Breast epithelium (tissue), 4 donors: ENCODE measurements at regions not wholly inside any gene's neighbourhood (a gene's known extent, or its start where the extent isn't known, plus 50 kb on each side); places are given as distances from the start of the nearest gene placed in this dataset.

ENCODE experiments used
- DNase-seq, 2 donors: peaks; one replicate each; pipeline ENCODE4 v3.0.0-alpha.2; 2019; ENCODE audit warnings: low spot score in 2 of 2
- H3K27ac ChIP-seq, 2 donors: fragments of 200-600 bp; sonication (generic) in 1 of 2; one replicate each; pipeline ENCODE4 v1.5.1; 2016 to 2019; ENCODE audit warnings: mild to moderate bottlenecking in 1 of 2
- H3K27me3 ChIP-seq, 2 donors: fragments of 200-600 bp; sonication (generic) in 1 of 2; one replicate each; pipeline versions ENCODE4 v1.5.1 to v1.6.0; 2017 to 2019; ENCODE audit warnings: control low read depth in 1 of 2, mild to moderate bottlenecking in 1 of 2
- H3K36me3 ChIP-seq: fragments of 200-600 bp; one replicate; pipeline ENCODE4 v1.5.1; 2019
- H3K4me1 ChIP-seq, 2 donors: fragments of 200-600 bp; sonication (generic); one replicate each; pipeline ENCODE4 v1.5.1; 2016 to 2019; ENCODE audit warnings: control low read depth in 1 of 2
- H3K4me3 ChIP-seq, 3 donors: fragments of 200-600 bp; sonication (generic); 1 replicate in 2 of 3; 2 replicates in 1 of 3; pipeline ENCODE4 v1.5.1; 2016 to 2019; ENCODE audit warnings: mild to moderate bottlenecking in 3 of 3, moderate library complexity in 2 of 3
- H3K9me3 ChIP-seq, 2 donors: fragments of 200-600 bp; sonication (generic) in 1 of 2; one replicate each; pipeline ENCODE4 v1.5.1; 2016 to 2019; ENCODE audit warnings: control low read depth in 1 of 2
- POLR2A ChIP-seq: fragments of 450-650 bp; IDR thresholded peaks from one replicate; pipeline ENCODE4 v1.6.1; 2016; ENCODE audit warnings: antibody characterized with exemption, mild to moderate bottlenecking, moderate library complexity
- POLR2AphosphoS5 ChIP-seq, 3 donors: sonication (generic); formaldehyde crosslinking; IDR thresholded peaks; one replicate each; pipeline ENCODE4 v1.6.1; 2017; ENCODE audit warnings: antibody characterized with exemption in 3 of 3
- intact Hi-C: fragments of 100-400 bp; cut with DNase I; formaldehyde crosslinking; loops from one replicate; pipeline ENCODE4 v1.15.1; 2023; ENCODE audit warnings: low total_unique reads
- TF ChIP-seq, protein P1 (sequence below), 3 donors: fragments of 450-650 bp; IDR thresholded peaks; one replicate each; pipeline ENCODE4 v1.5.1; 2016 to 2017; ENCODE audit warnings: antibody characterized with exemption in 3 of 3, mild to moderate bottlenecking in 3 of 3, moderate library complexity in 3 of 3

DNA sequence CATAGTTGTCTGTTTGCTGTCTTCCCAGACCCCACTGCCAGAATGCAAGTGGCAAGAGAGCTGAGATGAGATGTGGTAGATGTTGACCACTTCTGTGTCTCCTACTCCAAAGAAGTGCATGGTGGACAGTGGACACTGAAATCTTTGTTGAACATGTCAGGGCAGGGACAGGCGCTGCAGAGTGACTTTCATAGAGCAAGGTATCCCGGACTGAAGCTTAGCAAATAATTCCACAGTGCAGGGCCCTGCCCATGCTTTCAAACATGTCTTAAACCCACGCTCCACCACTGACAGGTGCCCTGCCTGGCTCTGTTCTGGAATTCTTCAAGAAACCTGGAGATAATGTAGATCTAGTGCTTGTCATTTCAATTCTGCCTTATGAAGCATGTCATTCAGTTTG is 470.5 kb upstream of the ID2 start:
- no peaks in the 10 kb centered on the region for H3K4me1 ChIP-seq
- intact Hi-C loops, result no loop called here
- no peak overlapping the region for H3K27ac ChIP-seq

DNA sequence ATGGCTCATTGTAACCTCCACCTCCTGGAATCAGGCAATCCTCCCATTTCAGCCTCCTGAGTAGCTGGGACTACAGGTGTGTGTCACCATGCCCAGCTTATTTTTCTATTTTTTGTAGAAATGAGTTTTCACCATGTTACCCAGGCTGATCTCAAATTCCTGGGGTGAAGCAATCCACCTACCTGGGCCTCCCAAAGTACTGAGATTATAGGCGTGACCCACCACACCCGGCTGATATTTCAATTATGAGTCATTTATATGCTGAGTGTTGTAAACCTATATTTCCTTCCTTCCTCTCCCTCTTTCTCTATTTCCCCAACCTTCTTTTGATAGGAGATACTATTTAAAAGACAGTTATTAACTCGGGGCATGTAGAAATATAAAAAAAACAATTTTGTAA is 469.6 kb upstream of the ID2 start:
- no peak for TF ChIP-seq POLR2AphosphoS5 (IDR thresholded peaks at IDR 0.05)
- TF ChIP-seq, protein P1, sequence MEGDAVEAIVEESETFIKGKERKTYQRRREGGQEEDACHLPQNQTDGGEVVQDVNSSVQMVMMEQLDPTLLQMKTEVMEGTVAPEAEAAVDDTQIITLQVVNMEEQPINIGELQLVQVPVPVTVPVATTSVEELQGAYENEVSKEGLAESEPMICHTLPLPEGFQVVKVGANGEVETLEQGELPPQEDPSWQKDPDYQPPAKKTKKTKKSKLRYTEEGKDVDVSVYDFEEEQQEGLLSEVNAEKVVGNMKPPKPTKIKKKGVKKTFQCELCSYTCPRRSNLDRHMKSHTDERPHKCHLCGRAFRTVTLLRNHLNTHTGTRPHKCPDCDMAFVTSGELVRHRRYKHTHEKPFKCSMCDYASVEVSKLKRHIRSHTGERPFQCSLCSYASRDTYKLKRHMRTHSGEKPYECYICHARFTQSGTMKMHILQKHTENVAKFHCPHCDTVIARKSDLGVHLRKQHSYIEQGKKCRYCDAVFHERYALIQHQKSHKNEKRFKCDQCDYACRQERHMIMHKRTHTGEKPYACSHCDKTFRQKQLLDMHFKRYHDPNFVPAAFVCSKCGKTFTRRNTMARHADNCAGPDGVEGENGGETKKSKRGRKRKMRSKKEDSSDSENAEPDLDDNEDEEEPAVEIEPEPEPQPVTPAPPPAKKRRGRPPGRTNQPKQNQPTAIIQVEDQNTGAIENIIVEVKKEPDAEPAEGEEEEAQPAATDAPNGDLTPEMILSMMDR (IDR thresholded peaks at IDR 0.05), result no peak
- TF ChIP-seq POLR2A, result no peak
- H3K27me3 ChIP-seq, result no peaks in the 10 kb centered on the region
- H3K36me3 ChIP-seq, result no peaks in the 10 kb centered on the region
- no peaks in the 10 kb centered on the region for H3K4me1 ChIP-seq
- DNase-seq, result no peak
- peaks cover 4 to 6% of the 10 kb centered on the region in 2 donors for H3K9me3 ChIP-seq
- H3K4me3 ChIP-seq, result no peak overlapping the region
- intact Hi-C loops, result no loop called here
- no peak overlapping the region for H3K27ac ChIP-seq

More for the DNA sequence above, 470.5 kb upstream of the ID2 start:
- TF ChIP-seq, protein P1 (IDR thresholded peaks at IDR 0.05), result no peak
- TF ChIP-seq POLR2AphosphoS5 (IDR thresholded peaks at IDR 0.05) (no peak), POLR2A (no peak)
- Histone ChIP-seq H3K9me3 (peaks cover 4 to 7% of the 10 kb centered on the region in 2 donors), H3K27me3 (no peaks in the 10 kb centered on the region), H3K4me3 (no peak overlapping the region), H3K36me3 (no peaks in the 10 kb centered on the region)
- DNase-seq, result no peak

DNA sequence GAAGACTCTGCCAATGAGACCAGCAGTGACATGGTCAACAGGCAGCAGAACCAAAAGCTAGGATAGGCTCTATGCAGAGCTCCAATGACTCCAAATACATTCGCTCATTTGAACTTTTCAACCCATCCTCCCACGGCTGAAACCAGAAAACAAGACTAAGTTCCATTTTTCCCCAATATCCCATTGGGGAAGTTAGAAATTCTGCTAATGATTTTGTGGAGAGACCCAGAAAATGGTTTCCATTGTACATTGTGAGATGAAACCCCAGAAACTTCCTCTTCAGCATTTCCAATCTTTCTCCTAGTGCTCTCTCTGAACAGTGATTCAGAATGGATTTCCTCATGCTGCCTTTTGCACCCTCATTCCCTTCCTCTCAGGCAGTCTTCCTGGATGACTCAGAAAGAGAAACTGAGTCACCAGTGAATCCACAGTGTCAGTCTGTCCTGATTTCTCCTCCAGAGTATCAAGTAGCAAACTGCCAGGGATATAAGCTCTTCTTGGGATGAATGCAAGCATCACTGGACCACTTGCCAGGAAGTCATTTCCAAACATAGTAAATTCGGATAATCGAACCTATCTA is 467.7 kb upstream of the ID2 start:
- no peak overlapping the region for H3K27ac ChIP-seq
- intact Hi-C loops, result no loop called here

DNA sequence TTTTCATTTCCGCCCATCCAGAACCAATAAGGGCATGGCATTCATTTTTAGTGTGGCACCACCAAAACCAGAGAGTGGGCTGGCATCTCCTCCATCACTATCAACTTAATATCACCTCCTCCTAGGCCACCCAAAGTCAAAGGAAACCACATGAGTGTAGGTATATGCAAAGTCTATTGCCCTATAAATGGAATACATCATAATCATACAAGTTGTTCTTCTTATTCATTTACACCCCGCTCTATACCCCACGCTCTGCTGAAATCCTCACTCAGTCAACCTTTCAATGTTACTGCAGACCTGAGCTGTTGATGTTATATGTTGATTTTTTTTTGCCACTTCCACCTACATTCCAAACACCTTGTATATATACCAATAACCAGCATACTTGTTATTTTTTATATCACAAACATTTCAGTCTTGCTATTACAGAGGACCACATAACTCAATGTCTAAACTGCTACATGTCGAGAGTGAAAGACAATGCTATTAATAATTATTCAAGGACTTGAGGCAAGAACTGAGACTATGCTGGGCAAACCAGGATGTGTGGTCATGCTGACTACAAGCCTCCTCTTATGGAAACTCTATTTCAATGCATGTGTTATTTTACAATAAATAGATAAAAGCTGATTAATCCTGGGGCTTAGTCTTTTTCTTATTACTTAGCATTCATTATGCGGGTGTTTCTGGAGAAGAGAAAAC is 466.5 kb upstream of the ID2 start:
- Histone ChIP-seq H3K4me1 (no peaks in the 10 kb centered on the region), H3K27ac (no peak overlapping the region), H3K9me3 (no peaks in the 10 kb centered on the region), H3K27me3 (no peaks in the 10 kb centered on the region), H3K36me3 (no peaks in the 10 kb centered on the region), H3K4me3 (no peak overlapping the region)
- no peak for DNase-seq
- intact Hi-C loops, result no loop called here
- TF ChIP-seq POLR2AphosphoS5 (IDR thresholded peaks at IDR 0.05) (no peak), POLR2A (no peak)
- TF ChIP-seq, protein P1 (IDR thresholded peaks at IDR 0.05), result no peak

More for the DNA sequence above, 467.7 kb upstream of the ID2 start:
- no peak overlapping the region for H3K4me3 ChIP-seq
- DNase-seq, result no peak
- H3K9me3 ChIP-seq, result no peaks in the 10 kb centered on the region
- TF ChIP-seq POLR2AphosphoS5 (IDR thresholded peaks at IDR 0.05) (no peak), POLR2A (no peak)
- TF ChIP-seq, protein P1 (IDR thresholded peaks at IDR 0.05), result no peak
- no peaks in the 10 kb centered on the region for H3K36me3 ChIP-seq
- H3K4me1 ChIP-seq, result no peaks in the 10 kb centered on the region
- no peaks in the 10 kb centered on the region for H3K27me3 ChIP-seq

DNA sequence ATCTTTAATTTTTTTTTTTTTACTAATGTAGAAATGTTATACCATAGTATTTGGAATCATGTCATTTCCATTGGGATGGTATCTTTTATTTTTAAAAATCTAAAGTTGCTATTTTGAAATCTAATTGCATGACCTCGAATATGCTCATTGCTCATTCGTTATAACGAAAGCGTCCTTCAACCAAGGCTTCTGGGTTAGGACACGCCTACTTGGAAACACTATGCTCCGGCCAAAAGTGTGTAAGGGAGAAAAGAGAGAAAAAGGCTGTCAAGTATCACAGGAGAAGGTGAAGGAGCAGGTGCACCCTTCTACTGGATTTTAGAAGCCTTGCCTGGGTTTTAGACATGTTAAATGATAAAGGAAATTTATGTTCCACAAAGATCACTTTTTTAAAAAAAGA is 465.9 kb upstream of the ID2 start:
- H3K4me1 ChIP-seq, result no peaks in the 10 kb centered on the region
- no peaks in the 10 kb centered on the region for H3K9me3 ChIP-seq
- no peak for TF ChIP-seq POLR2AphosphoS5 (IDR thresholded peaks at IDR 0.05)
- TF ChIP-seq, protein P1 (IDR thresholded peaks at IDR 0.05), result no peak
- TF ChIP-seq POLR2A, result no peak
- no peaks in the 10 kb centered on the region for H3K36me3 ChIP-seq
- no peak overlapping the region for H3K4me3 ChIP-seq
- intact Hi-C loops, result no loop called here
- H3K27ac ChIP-seq, result no peak overlapping the region
- H3K27me3 ChIP-seq, result no peaks in the 10 kb centered on the region
- no peak for DNase-seq
